Stimulated activated CD4-positive, alpha-beta T cell treated with anti-CD3 and anti-CD28 coated beads, TNF-alpha, amount 100 ng/mL, for 24 hours (primary cell): ENCODE measurements at regions not wholly inside any gene's neighbourhood (a gene's known extent, or its start where the extent isn't known, plus 50 kb on each side); places are given as distances from the start of the nearest gene placed in this dataset.

ENCODE experiments used
- DNase-seq, 3 experiments: peaks; one replicate each; pipeline ENCODE4 v3.0.0-alpha.2; 2020; ENCODE audit warnings: low read depth in 3 of 3

GRCh38 chr6:113089056-113089455 is 741.9 kb downstream of the RFPL4B start:
- DNase-seq: no peak

DNA sequence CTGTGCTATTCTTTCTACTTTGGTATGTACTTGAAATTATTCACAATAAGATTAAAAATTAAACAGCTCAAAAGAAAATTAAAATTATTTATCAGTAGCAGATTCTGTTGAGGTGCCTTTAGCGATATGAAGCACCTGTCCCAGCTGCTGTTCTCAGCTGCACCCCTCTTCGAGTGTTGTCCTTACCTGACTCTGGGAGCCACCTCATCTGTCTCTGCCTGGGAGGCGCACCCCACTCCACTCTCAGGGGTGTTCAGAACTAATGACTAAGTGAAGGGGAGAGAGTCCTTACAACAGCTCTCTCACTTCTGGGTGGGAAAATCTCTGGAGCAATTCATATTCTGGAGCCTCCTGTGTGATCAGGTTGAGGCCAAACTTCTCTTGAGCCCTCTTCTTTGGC is 745.7 kb downstream of the RFPL4B start:
- DNase-seq: no peak

DNA sequence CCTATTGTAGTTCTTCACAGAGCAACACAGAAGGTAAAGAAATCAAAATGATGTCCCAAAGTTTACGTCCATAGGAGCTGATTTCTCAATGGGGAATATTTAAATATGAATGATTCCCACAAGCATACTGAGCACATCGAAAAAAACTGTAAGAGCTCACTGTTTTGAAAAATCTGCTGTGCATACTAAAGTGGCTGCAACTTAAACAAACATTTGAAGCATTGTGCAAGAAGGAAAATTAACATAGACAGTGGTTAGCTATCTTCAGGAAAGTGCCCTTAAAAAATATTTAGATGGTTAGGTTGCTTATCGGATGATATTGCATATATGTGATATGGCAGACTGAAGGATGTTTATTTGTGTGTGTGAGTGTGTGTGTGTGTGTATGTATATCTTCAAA is 747.6 kb downstream of the RFPL4B start:
- DNase-seq: no peak

GRCh38 chr6:113095841-113096240 is 748.7 kb downstream of the RFPL4B start:
- DNase-seq: no peak

DNA sequence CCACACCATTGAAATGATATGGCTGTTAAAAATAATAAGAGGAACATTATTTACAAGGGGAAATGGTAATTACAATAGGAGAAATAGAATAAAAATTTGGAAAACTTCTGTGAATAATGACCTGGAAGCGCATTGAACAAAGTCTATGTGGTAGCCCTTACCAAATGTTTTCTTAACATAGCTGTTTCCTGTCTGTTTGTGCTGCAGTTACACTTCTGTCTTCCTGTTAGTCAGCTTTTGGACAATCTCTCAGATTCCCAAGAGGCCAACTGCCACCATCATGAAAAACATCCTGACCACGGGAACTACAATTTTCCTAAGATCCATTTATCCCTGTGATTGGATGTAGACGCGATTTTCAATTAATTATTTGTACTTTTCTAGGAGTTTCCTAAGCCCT is 754.4 kb upstream of the MARCKS start:
- DNase-seq: no peak

GRCh38 chr6:113103634-113104361 is 753.3 kb upstream of the MARCKS start:
- no peak for DNase-seq

GRCh38 chr6:113104541-113104940 is 752.6 kb upstream of the MARCKS start:
- no peak for DNase-seq

- DNase-seq: no peak
These were observed 752.2 kb upstream of the MARCKS start for GRCh38 chr6:113104951-113105350.

- no peak for DNase-seq
These were observed 746.9 kb upstream of the MARCKS start for GRCh38 chr6:113110211-113110610.

- DNase-seq: no peak
These were observed 745.6 kb upstream of the MARCKS start for GRCh38 chr6:113111550-113111949.

GRCh38 chr6:113112086-113112485 is 745.1 kb upstream of the MARCKS start:
- DNase-seq: no peak

- DNase-seq: no peak
These were observed 741.9 kb upstream of the MARCKS start for GRCh38 chr6:113115196-113115595.

GRCh38 chr6:113120224-113120581 is 736.9 kb upstream of the MARCKS start:
- DNase-seq: no peak

GRCh38 chr6:113120582-113121285 is 736.4 kb upstream of the MARCKS start:
- DNase-seq: no peak

GRCh38 chr6:113121571-113121970 is 735.6 kb upstream of the MARCKS start:
- DNase-seq: no peak

- no peak for DNase-seq
These were observed 735.1 kb upstream of the MARCKS start for GRCh38 chr6:113122060-113122459.

DNA sequence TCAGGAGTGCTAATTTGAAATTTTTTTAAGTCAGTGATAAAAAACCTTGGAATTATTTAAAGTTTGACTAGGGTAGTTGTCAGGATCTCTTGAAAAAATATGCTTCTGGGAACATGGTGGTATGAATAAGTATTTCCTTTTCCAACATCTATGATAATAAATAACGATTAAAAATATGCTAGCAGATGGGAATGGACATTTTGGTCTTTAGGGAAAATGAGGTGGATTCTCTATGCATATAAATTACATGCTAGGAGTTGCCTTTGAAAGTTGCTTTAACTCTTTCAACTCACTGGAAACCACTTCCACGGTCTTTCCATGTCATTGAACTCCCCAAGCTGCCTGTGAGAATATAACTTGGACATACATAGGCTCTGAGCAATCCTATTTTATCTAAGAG is 731.5 kb upstream of the MARCKS start:
- DNase-seq: no peak

GRCh38 chr6:113127786-113128419 is 729.2 kb upstream of the MARCKS start:
- DNase-seq: no peak

DNA sequence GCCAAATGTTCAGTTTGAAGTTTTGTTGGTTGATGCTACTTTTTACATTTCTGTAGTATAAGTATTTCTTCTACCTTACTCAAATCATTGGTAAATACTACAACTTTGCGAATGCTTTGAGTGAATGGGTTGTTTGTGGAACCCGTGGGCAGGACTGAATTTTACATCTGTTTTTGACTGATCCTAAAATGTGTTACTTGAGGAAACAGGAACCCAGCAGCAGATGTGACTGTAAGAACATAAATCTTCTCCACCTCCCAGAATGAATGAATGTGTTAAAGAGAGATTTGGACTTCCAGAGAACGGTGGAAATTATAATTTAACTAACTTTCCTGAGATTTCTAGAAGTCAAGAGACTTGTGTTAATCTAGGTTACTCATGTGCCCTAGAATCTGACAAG is 728.5 kb upstream of the MARCKS start:
- no peak for DNase-seq

DNA sequence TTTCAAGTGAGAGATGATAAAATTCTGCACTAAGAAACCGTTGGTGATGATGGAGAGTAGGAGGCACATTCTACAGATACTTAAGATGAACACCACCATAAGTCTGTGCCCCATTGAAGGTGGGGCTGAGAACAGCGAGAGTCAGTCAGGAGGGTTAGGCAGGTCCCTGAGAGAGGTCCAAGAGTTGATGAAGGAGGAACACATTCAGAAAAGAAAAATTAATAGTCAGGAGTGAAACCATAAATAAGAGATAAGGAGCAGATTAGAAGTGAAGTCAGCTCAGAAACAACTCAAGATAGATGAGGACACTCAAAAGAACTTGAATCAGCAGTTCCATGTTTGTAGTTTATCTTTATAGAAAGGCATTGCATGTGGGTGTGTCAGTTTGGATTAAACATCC is 727.2 kb upstream of the MARCKS start:
- no peak for DNase-seq

DNA sequence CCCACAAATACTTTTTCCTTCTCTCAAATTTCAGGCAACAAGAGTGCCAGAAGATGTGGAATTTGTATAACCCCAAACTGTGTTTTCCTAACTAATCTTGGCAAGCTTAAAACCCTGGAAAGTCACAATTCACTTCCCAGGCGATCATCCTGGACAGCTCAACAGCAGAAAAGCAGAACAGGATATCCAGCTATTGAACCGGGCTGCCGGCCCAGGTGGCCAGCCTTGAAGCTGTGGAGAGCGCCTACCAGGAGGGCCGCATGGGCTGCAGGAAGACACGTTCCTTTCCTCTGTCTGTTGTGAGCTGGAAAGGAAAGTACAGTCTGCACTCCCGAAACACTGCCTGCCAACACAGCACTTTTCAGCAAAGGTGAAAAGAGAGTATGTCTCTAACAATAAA is 719.7 kb upstream of the MARCKS start:
- DNase-seq: no peak

- DNase-seq: no peak
These were observed 716.4 kb upstream of the MARCKS start for GRCh38 chr6:113140721-113141120.

DNA sequence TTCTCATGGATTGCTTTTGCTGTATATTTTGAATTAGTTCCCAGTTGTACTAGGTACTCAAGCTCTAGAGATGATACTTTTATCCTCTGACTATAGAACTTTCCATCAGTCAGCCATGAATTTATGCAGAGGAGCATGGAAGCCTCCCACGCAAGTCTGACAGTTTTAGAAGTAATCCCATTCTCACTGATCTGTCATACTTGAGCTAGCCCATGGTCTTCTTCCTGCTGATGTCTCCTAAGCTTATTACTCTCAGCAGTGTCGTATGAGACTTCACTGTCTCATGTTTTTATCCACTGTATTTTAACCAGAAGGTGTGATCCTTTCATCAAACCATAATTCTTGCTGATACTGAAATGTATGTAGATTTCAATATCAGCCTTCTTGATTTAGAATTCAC is 715.2 kb upstream of the MARCKS start:
- DNase-seq: no peak
